ENCODE measurements at regions not wholly inside any gene's neighbourhood (a gene's known extent, or its start where the extent isn't known, plus 50 kb on each side); places are given as distances from the start of the nearest gene placed in this dataset.

DNA sequence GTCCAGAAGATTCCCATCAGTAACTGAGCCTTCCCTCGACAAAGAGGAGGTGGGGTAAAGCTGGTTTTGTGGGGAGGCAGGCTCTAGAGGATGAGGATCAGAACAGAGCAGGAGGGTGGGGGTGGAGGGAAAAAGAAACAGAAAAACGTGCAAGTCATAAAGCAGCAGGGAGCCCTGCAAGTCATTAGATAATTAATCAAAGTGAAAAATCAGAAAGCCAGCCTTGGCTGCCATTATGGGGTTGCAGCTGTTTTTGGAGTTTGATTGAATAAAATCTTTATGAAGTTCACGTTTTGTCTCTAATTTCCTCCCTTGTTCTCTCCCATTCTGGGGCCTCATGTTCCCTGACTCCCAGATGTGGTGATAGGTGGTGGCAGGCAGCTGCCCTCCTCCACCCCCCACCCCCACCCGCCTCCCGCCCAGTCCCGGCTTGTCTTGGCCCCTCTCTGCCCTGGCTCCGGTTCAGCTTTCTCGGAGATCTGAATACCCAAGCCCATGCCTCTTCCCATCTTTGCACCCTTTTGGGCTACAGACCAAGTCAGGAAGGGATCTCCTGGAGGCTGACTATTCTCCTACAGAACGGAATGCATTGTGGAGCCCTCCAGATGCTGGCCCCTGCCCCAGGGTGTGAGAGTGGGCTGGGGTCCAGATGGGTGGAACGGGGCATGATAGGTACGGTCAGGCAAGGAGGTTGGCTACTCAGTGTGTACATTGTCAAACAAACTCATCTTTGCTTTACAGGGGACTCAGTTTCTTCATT, 141.8 kb downstream of the CDC5L start:
- Histone ChIP-seq H3F3A (ENCODE audit: insufficient read depth, low read length, poor library complexity, severe bottlenecking) (no peaks in the 10 kb centered on the region), H3K27ac (ENCODE audit: low read length) (no peak overlapping the region), H3K79me2 (replicated peaks; ENCODE audit: insufficient read depth, low read length) (no peaks in the 10 kb centered on the region), H3K9ac (ENCODE audit: low read length) (no peak overlapping the region), H2AFZ (ENCODE audit: low read depth, low read length) (no peak overlapping the region), H3K4me2 (ENCODE audit: low read length) (no peak overlapping the region), H3K9me3 (ENCODE audit: low read length) (no peaks in the 10 kb centered on the region), H3K27me3 (ENCODE audit: insufficient read depth, low read depth, low read length) (no peaks in the 10 kb centered on the region), H3K9me2 (ENCODE audit: insufficient read depth, low read length) (no peaks in the 10 kb centered on the region), H4K20me1 (ENCODE audit: insufficient read depth) (no peaks in the 10 kb centered on the region), H3K4me3 (ENCODE audit: low read length) (no peak overlapping the region), H3K36me3 (ENCODE audit: insufficient read depth, low read length) (no peaks in the 10 kb centered on the region)
- TF ChIP-seq EP300 (conservative IDR thresholded peaks at IDR 0.05; ENCODE audit: poor library complexity, severe bottlenecking) (no peak), POLR2AphosphoS5 (IDR thresholded peaks at IDR 0.05) (no peak), EZH2 (IDR thresholded peaks at IDR 0.05; ENCODE audit: borderline replicate concordance, insufficient read depth, low read length, poor library complexity, severe bottlenecking) (no peak), MXI1 (conservative IDR thresholded peaks at IDR 0.05; ENCODE audit: poor library complexity, severe bottlenecking) (no peak)
- TF ChIP-seq, protein P1, sequence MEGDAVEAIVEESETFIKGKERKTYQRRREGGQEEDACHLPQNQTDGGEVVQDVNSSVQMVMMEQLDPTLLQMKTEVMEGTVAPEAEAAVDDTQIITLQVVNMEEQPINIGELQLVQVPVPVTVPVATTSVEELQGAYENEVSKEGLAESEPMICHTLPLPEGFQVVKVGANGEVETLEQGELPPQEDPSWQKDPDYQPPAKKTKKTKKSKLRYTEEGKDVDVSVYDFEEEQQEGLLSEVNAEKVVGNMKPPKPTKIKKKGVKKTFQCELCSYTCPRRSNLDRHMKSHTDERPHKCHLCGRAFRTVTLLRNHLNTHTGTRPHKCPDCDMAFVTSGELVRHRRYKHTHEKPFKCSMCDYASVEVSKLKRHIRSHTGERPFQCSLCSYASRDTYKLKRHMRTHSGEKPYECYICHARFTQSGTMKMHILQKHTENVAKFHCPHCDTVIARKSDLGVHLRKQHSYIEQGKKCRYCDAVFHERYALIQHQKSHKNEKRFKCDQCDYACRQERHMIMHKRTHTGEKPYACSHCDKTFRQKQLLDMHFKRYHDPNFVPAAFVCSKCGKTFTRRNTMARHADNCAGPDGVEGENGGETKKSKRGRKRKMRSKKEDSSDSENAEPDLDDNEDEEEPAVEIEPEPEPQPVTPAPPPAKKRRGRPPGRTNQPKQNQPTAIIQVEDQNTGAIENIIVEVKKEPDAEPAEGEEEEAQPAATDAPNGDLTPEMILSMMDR (IDR thresholded peaks at IDR 0.05; ENCODE audit: poor library complexity, severe bottlenecking) = no peak
- TF ChIP-seq, protein P2, sequence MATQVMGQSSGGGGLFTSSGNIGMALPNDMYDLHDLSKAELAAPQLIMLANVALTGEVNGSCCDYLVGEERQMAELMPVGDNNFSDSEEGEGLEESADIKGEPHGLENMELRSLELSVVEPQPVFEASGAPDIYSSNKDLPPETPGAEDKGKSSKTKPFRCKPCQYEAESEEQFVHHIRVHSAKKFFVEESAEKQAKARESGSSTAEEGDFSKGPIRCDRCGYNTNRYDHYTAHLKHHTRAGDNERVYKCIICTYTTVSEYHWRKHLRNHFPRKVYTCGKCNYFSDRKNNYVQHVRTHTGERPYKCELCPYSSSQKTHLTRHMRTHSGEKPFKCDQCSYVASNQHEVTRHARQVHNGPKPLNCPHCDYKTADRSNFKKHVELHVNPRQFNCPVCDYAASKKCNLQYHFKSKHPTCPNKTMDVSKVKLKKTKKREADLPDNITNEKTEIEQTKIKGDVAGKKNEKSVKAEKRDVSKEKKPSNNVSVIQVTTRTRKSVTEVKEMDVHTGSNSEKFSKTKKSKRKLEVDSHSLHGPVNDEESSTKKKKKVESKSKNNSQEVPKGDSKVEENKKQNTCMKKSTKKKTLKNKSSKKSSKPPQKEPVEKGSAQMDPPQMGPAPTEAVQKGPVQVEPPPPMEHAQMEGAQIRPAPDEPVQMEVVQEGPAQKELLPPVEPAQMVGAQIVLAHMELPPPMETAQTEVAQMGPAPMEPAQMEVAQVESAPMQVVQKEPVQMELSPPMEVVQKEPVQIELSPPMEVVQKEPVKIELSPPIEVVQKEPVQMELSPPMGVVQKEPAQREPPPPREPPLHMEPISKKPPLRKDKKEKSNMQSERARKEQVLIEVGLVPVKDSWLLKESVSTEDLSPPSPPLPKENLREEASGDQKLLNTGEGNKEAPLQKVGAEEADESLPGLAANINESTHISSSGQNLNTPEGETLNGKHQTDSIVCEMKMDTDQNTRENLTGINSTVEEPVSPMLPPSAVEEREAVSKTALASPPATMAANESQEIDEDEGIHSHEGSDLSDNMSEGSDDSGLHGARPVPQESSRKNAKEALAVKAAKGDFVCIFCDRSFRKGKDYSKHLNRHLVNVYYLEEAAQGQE (IDR thresholded peaks at IDR 0.05; ENCODE audit: borderline replicate concordance) = no peak

DNA sequence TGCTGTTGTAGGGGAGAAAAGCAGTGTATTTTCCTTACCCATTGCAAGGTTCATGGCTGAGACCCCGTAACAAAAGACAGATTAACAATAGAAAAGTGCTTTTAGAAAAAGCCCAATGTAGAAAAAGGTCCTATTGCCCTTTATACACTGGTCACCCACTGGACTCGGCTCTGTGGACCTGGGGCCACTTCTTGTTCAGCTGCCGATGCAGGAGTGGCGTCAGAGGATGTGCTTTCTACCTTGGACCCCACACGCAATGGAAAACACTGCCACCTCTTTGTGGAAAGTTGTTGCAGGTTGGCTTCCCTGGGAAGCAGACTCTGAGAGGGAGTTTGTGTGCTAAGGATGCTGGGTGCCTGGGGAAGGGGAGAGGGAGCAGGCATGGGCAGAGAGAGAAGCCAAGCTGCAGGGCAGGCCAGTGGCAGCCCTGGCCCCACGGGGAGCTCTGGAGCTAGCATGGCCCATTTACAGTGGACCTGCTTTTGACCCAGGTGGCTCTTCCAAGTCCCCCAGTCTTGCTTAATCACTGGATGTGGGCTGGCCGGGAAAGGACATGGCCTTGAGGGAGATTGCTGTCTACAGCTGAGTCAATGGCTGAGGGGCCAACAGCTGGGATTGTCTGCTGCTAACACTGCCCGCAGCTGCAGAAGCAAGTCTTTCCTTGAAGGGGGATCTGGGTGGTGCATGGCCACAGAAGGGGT, 142.9 kb downstream of the CDC5L start:
- Histone ChIP-seq H3K36me3 (ENCODE audit: insufficient read depth, low read length) (no peaks in the 10 kb centered on the region), H3K79me2 (replicated peaks; ENCODE audit: insufficient read depth, low read length) (no peaks in the 10 kb centered on the region), H3K27me3 (ENCODE audit: insufficient read depth, low read depth, low read length) (no peaks in the 10 kb centered on the region), H3K27ac (ENCODE audit: low read length) (no peak overlapping the region), H3F3A (ENCODE audit: insufficient read depth, low read length, poor library complexity, severe bottlenecking) (no peaks in the 10 kb centered on the region), H3K4me2 (ENCODE audit: low read length) (no peak overlapping the region), H3K9me3 (ENCODE audit: low read length) (no peaks in the 10 kb centered on the region), H3K9me2 (ENCODE audit: insufficient read depth, low read length) (no peaks in the 10 kb centered on the region), H2AFZ (ENCODE audit: low read depth, low read length) (no peak overlapping the region), H4K20me1 (ENCODE audit: insufficient read depth) (no peaks in the 10 kb centered on the region), H3K4me3 (ENCODE audit: low read length) (no peak overlapping the region), H3K9ac (ENCODE audit: low read length) (no peak overlapping the region)
- TF ChIP-seq POLR2AphosphoS5 (IDR thresholded peaks at IDR 0.05) (no peak), RAD21 (conservative IDR thresholded peaks at IDR 0.05) (no peak), SMC3 (conservative IDR thresholded peaks at IDR 0.05; ENCODE audit: poor library complexity) (no peak), EP300 (conservative IDR thresholded peaks at IDR 0.05; ENCODE audit: poor library complexity, severe bottlenecking) (no peak), TAF1 (IDR thresholded peaks at IDR 0.05; ENCODE audit: low read depth) (no peak), MXI1 (conservative IDR thresholded peaks at IDR 0.05; ENCODE audit: poor library complexity, severe bottlenecking) (no peak), EZH2 (IDR thresholded peaks at IDR 0.05; ENCODE audit: borderline replicate concordance, insufficient read depth, low read length, poor library complexity, severe bottlenecking) (no peak)
- TF ChIP-seq, protein P1 (IDR thresholded peaks at IDR 0.05; ENCODE audit: poor library complexity, severe bottlenecking) = no peak
- TF ChIP-seq, protein P2 (IDR thresholded peaks at IDR 0.05; ENCODE audit: borderline replicate concordance) = no peak

Measured in neural cell (in vitro differentiated cells).